Spleen (tissue), 7 donors: ENCODE measurements at regions not wholly inside any gene's neighbourhood (a gene's known extent, or its start where the extent isn't known, plus 50 kb on each side); places are given as distances from the start of the nearest gene placed in this dataset.

Experiments
- CTCF ChIP-seq, 11 experiments: fragments of 200-600 bp in 7 of 11; fragments of 450-650 bp in 4 of 11; sonication (generic) in 4 of 11; IDR thresholded peaks in 8 of 11; conservative IDR thresholded peaks in 3 of 11; 1 replicate in 7 of 11; 2 replicates in 4 of 11; pipeline versions ENCODE4 v1.4.0 to v1.8.0; 2016 to 2021; ENCODE audit warnings: antibody characterized with exemption in 11 of 11, inconsistent platforms in 4 of 11, mild to moderate bottlenecking in 1 of 11
- POLR2A ChIP-seq, 3 donors: fragments of 450-650 bp; IDR thresholded peaks; one replicate each; pipeline ENCODE4 v1.5.1; 2017; ENCODE audit warnings: antibody characterized with exemption in 3 of 3, mild to moderate bottlenecking in 1 of 3
- donor health status: DM: no; HTN: no; CAD: no; lungs with moderate emphysema.
- donor health status: DM: no; HTN: no; CAD: no.
- donor health status: DM: no; HTN: no; CAD: no.

GRCh38 chr5:30690931-30691330, 502.6 kb upstream of the CDH6 start:
- TF ChIP-seq POLR2A (IDR thresholded peaks at IDR 0.05) (no peak), CTCF (IDR thresholded peaks at IDR 0.05 in 8 of 11, conservative IDR thresholded peaks at IDR 0.05 in 3 of 11) (no peak)
